Fibroblast of the conjunctiva (primary cell): ENCODE measurements at regions not wholly inside any gene's neighbourhood (a gene's known extent, or its start where the extent isn't known, plus 50 kb on each side); places are given as distances from the start of the nearest gene placed in this dataset.

Experiments used
- DNase-seq: peaks from one replicate; pipeline ENCODE4 v3.0.0-alpha.2; 2010; ENCODE audit warnings: low read depth

GRCh38 chr13:53144826-53145225, 116.2 kb downstream of the OLFM4 start:
- no peak for DNase-seq

GRCh38 chr13:53150568-53150967, 122.0 kb downstream of the OLFM4 start:
- DNase-seq, result no peak

- peak; percentile 10 for DNase-seq
These were observed 122.9 kb downstream of the OLFM4 start for GRCh38 chr13:53151336-53152056.

- no peak for DNase-seq
These were observed 123.4 kb downstream of the OLFM4 start for GRCh38 chr13:53152057-53152421.

- no peak for DNase-seq
These were observed 129.6 kb downstream of the OLFM4 start for GRCh38 chr13:53158201-53158600.

GRCh38 chr13:53159431-53159830, 130.8 kb downstream of the OLFM4 start:
- DNase-seq, result no peak

- DNase-seq, result no peak
These were observed 131.6 kb downstream of the OLFM4 start for GRCh38 chr13:53160211-53160610.

GRCh38 chr13:53161251-53161650, 132.6 kb downstream of the OLFM4 start:
- no peak for DNase-seq

- DNase-seq, result no peak
These were observed 136.6 kb downstream of the OLFM4 start for GRCh38 chr13:53165261-53165660.

GRCh38 chr13:53167561-53167960, 138.9 kb downstream of the OLFM4 start:
- DNase-seq, result no peak

- DNase-seq, result no peak
These were observed 142.3 kb downstream of the OLFM4 start for GRCh38 chr13:53170910-53171309.

- no peak for DNase-seq
These were observed 145.9 kb downstream of the OLFM4 start for GRCh38 chr13:53174545-53174944.

- no peak for DNase-seq
These were observed 152.1 kb downstream of the OLFM4 start for GRCh38 chr13:53180684-53181083.

- DNase-seq, result no peak
These were observed 154.1 kb downstream of the OLFM4 start for GRCh38 chr13:53182724-53183123.

GRCh38 chr13:53188120-53188519, 159.5 kb downstream of the OLFM4 start:
- no peak for DNase-seq

- DNase-seq, result no peak
These were observed 160.5 kb downstream of the OLFM4 start for GRCh38 chr13:53189162-53189561.

GRCh38 chr13:53191091-53191490, 162.5 kb downstream of the OLFM4 start:
- no peak for DNase-seq

- no peak for DNase-seq
These were observed 168.8 kb downstream of the OLFM4 start for GRCh38 chr13:53197424-53197823.

GRCh38 chr13:53198017-53198416, 169.4 kb downstream of the OLFM4 start:
- no peak for DNase-seq

- no peak for DNase-seq
These were observed 170.1 kb downstream of the OLFM4 start for GRCh38 chr13:53198736-53199135.

GRCh38 chr13:53200075-53200474, 171.5 kb downstream of the OLFM4 start:
- DNase-seq, result no peak

GRCh38 chr13:53200498-53201453, 172.2 kb downstream of the OLFM4 start:
- DNase-seq, result peak; percentile 2
